Adrenal gland (tissue), 9 donors: ENCODE measurements at regions not wholly inside any gene's neighbourhood (a gene's known extent, or its start where the extent isn't known, plus 50 kb on each side); places are given as distances from the start of the nearest gene placed in this dataset.

Experiments used
- DNase-seq, 7 donors: peaks; one replicate each; pipeline ENCODE4 v3.0.0-alpha.2; 2019 to 2020
- H3K27ac ChIP-seq, 5 donors: fragments of 200-600 bp; sonication (generic) in 4 of 5; 1 replicate in 3 of 5; 2 replicates in 2 of 5; pipeline versions ENCODE4 v1.5.1 to v1.8.0; 2016 to 2020; ENCODE audit warnings: mild to moderate bottlenecking in 1 of 5
- H3K27me3 ChIP-seq: fragments of 200-600 bp; 2 replicates; pipeline ENCODE4 v1.8.0; 2021
- H3K36me3 ChIP-seq, 2 donors: fragments of 200-600 bp; replicated peaks in 1 of 2; 1 replicate in 1 of 2; 2 replicates in 1 of 2; pipeline versions ENCODE4 v1.5.1 to v1.8.0; 2018 to 2022
- H3K4me1 ChIP-seq, 2 donors: fragments of 200-600 bp; replicated peaks in 1 of 2; 1 replicate in 1 of 2; 2 replicates in 1 of 2; pipeline versions ENCODE4 v1.5.1 to v1.8.0; 2018 to 2021
- H3K4me3 ChIP-seq, 4 donors: fragments of 200-600 bp; sonication (generic) in 3 of 4; one replicate each; pipeline ENCODE4 v1.5.1; 2016 to 2018
- H3K9me3 ChIP-seq, 3 donors: fragments of 200-600 bp; sonication (generic) in 1 of 3; replicated peaks in 1 of 3; 1 replicate in 2 of 3; 2 replicates in 1 of 3; pipeline versions ENCODE4 v1.5.1 to v1.8.0; 2016 to 2021
- CTCF ChIP-seq, 6 experiments: fragments of 450-650 bp in 4 of 6; fragments of 200-600 bp in 2 of 6; sonication (generic) in 1 of 6; IDR thresholded peaks; 1 replicate in 5 of 6; 2 replicates in 1 of 6; pipeline versions ENCODE4 v1.5.1 to v1.8.0; 2016 to 2021; ENCODE audit warnings: antibody characterized with exemption in 6 of 6, mild to moderate bottlenecking in 2 of 6, moderate library complexity in 1 of 6
- POLR2A ChIP-seq, 2 donors: fragments of 450-650 bp; IDR thresholded peaks; one replicate each; pipeline ENCODE4 v1.6.1; 2017; ENCODE audit warnings: antibody characterized with exemption in 2 of 2, mild to moderate bottlenecking in 2 of 2, moderate library complexity in 1 of 2
- WGBS, 4 donors: extraction: QIAGEN DNeasy Blood & Tissue Kit in 2 of 4; methylation state at CpG; one replicate each; pipeline versions ENCODE4 v1.1.5 to v1.1.7; 2013 to 2017; 5-methylcytosine and 5-hydroxymethylcytosine counted together
- intact Hi-C, 2 donors: fragments of 100-400 bp; cut with DNase I; formaldehyde crosslinking; loops; one replicate each; pipeline versions ENCODE4 v1.14.1 to v1.15.0; 2022 to 2023
- donor health status: healthy with polysubstance abuse.
- donor health status: Bipolar disorder and iron deficiency.
- donor health status: DM: yes; HTN: yes; CAD: no.
- donor health status: DM: no; HTN: no; CAD: no.
- donor health status: DM: no; HTN: no; CAD: no.

GRCh38 chr17:63035271-63035670, 69.2 kb downstream of the TANC2 start:
- intact Hi-C loops, result no loop called here
- Histone ChIP-seq H3K27ac (no peak overlapping the region), H3K36me3 (no peaks in the 10 kb centered on the region), H3K9me3 (no peaks in the 10 kb centered on the region), H3K4me3 (no peak overlapping the region), H3K27me3 (no peaks in the 10 kb centered on the region), H3K4me1 (no peaks in the 10 kb centered on the region)
- WGBS, 4 donors, result 79 to 91% (median 86%) methylated on average over 4 of the region's 4 CpGs
- no peak for DNase-seq
- TF ChIP-seq POLR2A (IDR thresholded peaks at IDR 0.05) (no peak), CTCF (IDR thresholded peaks at IDR 0.05) (no peak)

GRCh38 chr17:63035695-63036094, 69.7 kb downstream of the TANC2 start:
- Histone ChIP-seq H3K4me3 (no peak overlapping the region), H3K27ac (no peak overlapping the region), H3K4me1 (no peaks in the 10 kb centered on the region), H3K27me3 (no peaks in the 10 kb centered on the region), H3K9me3 (no peaks in the 10 kb centered on the region), H3K36me3 (no peaks in the 10 kb centered on the region)
- no peak for TF ChIP-seq CTCF (IDR thresholded peaks at IDR 0.05)
- TF ChIP-seq POLR2A (IDR thresholded peaks at IDR 0.05), result no peak
- no peak for DNase-seq
- 82 to 88% (median 84%) methylated on average over 3 of the region's 3 CpGs for WGBS, 4 donors
- intact Hi-C loops, result no loop called here

GRCh38 chr17:63039342-63039741, 73.3 kb downstream of the TANC2 start:
- TF ChIP-seq CTCF (IDR thresholded peaks at IDR 0.05) (no peak), POLR2A (IDR thresholded peaks at IDR 0.05) (no peak)
- Histone ChIP-seq H3K36me3 (no peaks in the 10 kb centered on the region), H3K27me3 (no peaks in the 10 kb centered on the region), H3K27ac (no peak overlapping the region), H3K9me3 (no peaks in the 10 kb centered on the region), H3K4me3 (no peak overlapping the region), H3K4me1 (no peaks in the 10 kb centered on the region)
- 62 to 71% (median 65%) methylated on average over 4 of the region's 4 CpGs for WGBS, 4 donors
- intact Hi-C loops, result no loop called here
- DNase-seq, result no peak

- Histone ChIP-seq H3K36me3 (no peaks in the 10 kb centered on the region), H3K27me3 (no peaks in the 10 kb centered on the region), H3K4me3 (no peak overlapping the region), H3K4me1 (no peaks in the 10 kb centered on the region), H3K9me3 (no peaks in the 10 kb centered on the region), H3K27ac (no peak overlapping the region)
- intact Hi-C loops, result no loop called here
- no peak for DNase-seq
- TF ChIP-seq POLR2A (IDR thresholded peaks at IDR 0.05) (no peak), CTCF (IDR thresholded peaks at IDR 0.05) (no peak)
- WGBS, 4 donors, result 60 to 68% (median 66%) methylated on average over 5 of the region's 5 CpGs
Measured at GRCh38 chr17:63039899-63040602, 74.0 kb downstream of the TANC2 start.
